NOMO-1 treated with DMSO at 0.1 percent for 48 hours (cell line): ENCODE measurements at regions not wholly inside any gene's neighbourhood (a gene's known extent, or its start where the extent isn't known, plus 50 kb on each side); places are given as distances from the start of the nearest gene placed in this dataset.

Experiments
- DNase-seq: peaks from one replicate; lab custom pipeline; 2025; ENCODE audit not compliant: unreplicated experiment; lab: John Stamatoyannopoulos, UW

- DNase-seq = no peak
These were observed 341.9 kb upstream of the B3GAT1 start for GRCh38 chr11:134753771-134754520.

- DNase-seq = no peak
These were observed 341.1 kb upstream of the B3GAT1 start for GRCh38 chr11:134752964-134753770.

GRCh38 chr11:134752526-134752925, 340.5 kb upstream of the B3GAT1 start:
- DNase-seq = no peak

- no peak for DNase-seq
These were observed 339.7 kb upstream of the B3GAT1 start for GRCh38 chr11:134751766-134752165.

- DNase-seq = no peak
These were observed 339.1 kb upstream of the B3GAT1 start for GRCh38 chr11:134751031-134751585.

- DNase-seq = no peak
These were observed 338.6 kb upstream of the B3GAT1 start for GRCh38 chr11:134750619-134751018.

GRCh38 chr11:134749040-134749839, 337.2 kb upstream of the B3GAT1 start:
- no peak for DNase-seq

- no peak for DNase-seq
These were observed 334.6 kb upstream of the B3GAT1 start for GRCh38 chr11:134746609-134747008.

- DNase-seq = no peak
These were observed 333.4 kb upstream of the B3GAT1 start for GRCh38 chr11:134745456-134745855.

- DNase-seq = no peak
These were observed 331.8 kb upstream of the B3GAT1 start for GRCh38 chr11:134743820-134744195.

- DNase-seq = no peak
These were observed 331.1 kb upstream of the B3GAT1 start for GRCh38 chr11:134742956-134743819.

- DNase-seq = no peak
These were observed 330.2 kb upstream of the B3GAT1 start for GRCh38 chr11:134742224-134742612.

GRCh38 chr11:134741453-134742223, 329.6 kb upstream of the B3GAT1 start:
- no peak for DNase-seq

- DNase-seq = no peak
These were observed 328.7 kb upstream of the B3GAT1 start for GRCh38 chr11:134740590-134741261.

GRCh38 chr11:134739136-134739535, 327.1 kb upstream of the B3GAT1 start:
- no peak for DNase-seq

GRCh38 chr11:134738581-134738980, 326.5 kb upstream of the B3GAT1 start:
- DNase-seq = no peak

GRCh38 chr11:134737563-134738510, 325.8 kb upstream of the B3GAT1 start:
- no peak for DNase-seq
